ENCODE measurements at regions not wholly inside any gene's neighbourhood (a gene's known extent, or its start where the extent isn't known, plus 50 kb on each side); places are given as distances from the start of the nearest gene placed in this dataset.

- H3K4me3 ChIP-seq (ENCODE audit: low read depth, low read length): no peak overlapping the region
- no peak for TF ChIP-seq CTCF (IDR thresholded peaks at IDR 0.05; ENCODE audit: low read depth, low read length)
Measured at GRCh38 chr6:148064406-148065134, 278.1 kb upstream of the SASH1 start.

DNA sequence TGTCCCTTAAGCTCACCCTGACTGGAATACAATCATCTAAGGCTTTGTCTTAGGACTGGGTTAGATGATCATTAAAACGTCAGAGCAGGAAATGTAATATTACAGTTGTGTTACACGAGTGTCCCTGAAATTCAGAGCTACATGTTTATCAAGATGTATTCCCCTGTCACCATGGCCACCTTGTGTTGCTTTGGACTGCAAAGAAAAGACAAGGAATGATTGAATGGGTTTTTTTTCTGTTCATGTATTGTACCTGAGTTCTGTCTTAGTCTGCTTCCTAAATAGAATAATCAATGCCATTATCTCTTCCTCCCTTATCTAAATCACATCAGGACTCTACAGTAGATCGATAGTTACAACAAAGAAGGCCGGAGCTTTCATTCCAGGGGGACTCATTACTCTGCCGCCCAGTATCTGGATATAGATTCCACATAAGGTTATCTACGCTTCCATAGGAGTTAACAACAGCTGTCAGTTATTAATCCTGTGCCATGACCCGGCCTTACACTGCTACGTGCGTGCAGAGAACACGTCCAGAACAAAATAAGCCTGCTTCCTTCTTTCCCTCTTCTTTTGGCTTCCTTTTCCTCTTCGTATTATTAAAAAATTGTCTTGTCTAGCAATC is 274.1 kb upstream of the SASH1 start:
- no peak for TF ChIP-seq CTCF (IDR thresholded peaks at IDR 0.05; ENCODE audit: low read depth, low read length)
- no peak overlapping the region for H3K4me3 ChIP-seq (ENCODE audit: low read depth, low read length)

- no peak overlapping the region for H3K4me3 ChIP-seq (ENCODE audit: low read depth, low read length)
- TF ChIP-seq CTCF (IDR thresholded peaks at IDR 0.05; ENCODE audit: low read depth, low read length): no peak
Measured at GRCh38 chr6:148069256-148069655, 273.4 kb upstream of the SASH1 start.

DNA sequence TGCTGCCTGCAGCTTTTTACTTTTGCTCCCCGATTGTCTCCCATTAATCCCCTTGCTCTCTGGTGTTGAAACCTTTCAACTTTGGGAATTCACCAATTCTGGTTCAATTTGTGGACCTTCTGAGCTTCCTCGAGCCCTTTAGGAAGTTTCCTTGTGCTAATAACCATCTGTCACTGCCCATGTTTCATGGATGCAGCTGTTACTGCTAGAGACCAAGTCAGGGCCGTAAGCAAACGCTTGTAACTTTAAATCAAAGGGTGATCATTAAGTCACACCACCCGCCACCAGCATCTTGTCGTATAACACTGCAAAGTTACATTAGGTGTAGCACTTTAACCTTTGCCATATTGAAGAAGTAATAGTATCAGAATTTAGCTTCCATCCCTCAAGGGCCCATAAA is 268.3 kb upstream of the SASH1 start:
- no peak for TF ChIP-seq CTCF (IDR thresholded peaks at IDR 0.05; ENCODE audit: low read depth, low read length)
- no peak overlapping the region for H3K4me3 ChIP-seq (ENCODE audit: low read depth, low read length)

GRCh38 chr6:148074738-148075137 is 267.9 kb upstream of the SASH1 start:
- no peak for TF ChIP-seq CTCF (IDR thresholded peaks at IDR 0.05; ENCODE audit: low read depth, low read length)
- no peak overlapping the region for H3K4me3 ChIP-seq (ENCODE audit: low read depth, low read length)

GRCh38 chr6:148075352-148075751 is 267.3 kb upstream of the SASH1 start:
- no peak overlapping the region for H3K4me3 ChIP-seq (ENCODE audit: low read depth, low read length)
- no peak for TF ChIP-seq CTCF (IDR thresholded peaks at IDR 0.05; ENCODE audit: low read depth, low read length)

DNA sequence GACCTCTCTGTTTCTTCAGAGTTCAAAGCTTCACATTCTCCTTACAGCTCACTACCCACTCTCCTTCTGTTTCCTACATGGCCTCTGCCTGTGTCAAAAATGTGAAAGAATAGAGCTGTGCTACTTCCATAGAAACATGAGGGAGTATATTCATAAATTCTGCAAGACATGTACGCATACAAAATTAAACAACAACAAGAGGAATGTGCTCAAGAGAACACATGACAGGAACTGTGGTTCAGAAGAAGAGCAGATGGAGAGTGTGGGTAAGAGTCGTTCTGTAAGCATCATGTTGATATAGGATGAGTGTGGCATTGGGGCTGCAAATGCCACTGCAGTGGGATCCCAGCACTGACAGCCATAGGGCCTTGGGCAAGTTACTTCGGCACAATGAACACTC is 266.6 kb upstream of the SASH1 start:
- no peak for TF ChIP-seq CTCF (IDR thresholded peaks at IDR 0.05; ENCODE audit: low read depth, low read length)
- no peak overlapping the region for H3K4me3 ChIP-seq (ENCODE audit: low read depth, low read length)

All from WI38 (cell line).